GM23338 (cell line): ENCODE measurements at regions not wholly inside any gene's neighbourhood (a gene's known extent, or its start where the extent isn't known, plus 50 kb on each side); places are given as distances from the start of the nearest gene placed in this dataset.

Experiments used
- CREB1 ChIP-seq: fragments of 250-450 bp; sonication (Bioruptor Pico); IDR thresholded peaks from 2 replicates; pipeline ENCODE4 v1.5.0; 2020; ENCODE audit warnings: low read depth, mild to moderate bottlenecking, moderate library complexity
- CTCF ChIP-seq, 2 experiments: fragments of 200-600 bp in 1 of 2; sonication (generic) in 1 of 2; conservative IDR thresholded peaks; 2 replicates each; pipeline versions ENCODE4 v1.5.1 to v1.6.1; 2016 to 2017; ENCODE audit warnings: antibody characterized with exemption in 2 of 2, low read depth in 2 of 2, mild to moderate bottlenecking in 2 of 2, moderate library complexity in 1 of 2
- JUNB ChIP-seq: IDR thresholded peaks from one replicate; pipeline ENCODE4 v1.6.1; 2016; ENCODE audit warnings: antibody characterized with exemption; ENCODE audit not compliant: unreplicated experiment
- POLR2AphosphoS5 ChIP-seq: IDR thresholded peaks from 2 replicates; pipeline ENCODE4 v1.6.1; 2016; ENCODE audit warnings: antibody characterized with exemption, low read depth
- ZNF114 ChIP-seq: fragments of 250-450 bp; sonication (Bioruptor Pico); IDR thresholded peaks from 2 replicates; pipeline ENCODE4 v1.5.0; 2020; ENCODE audit warnings: mild to moderate bottlenecking, moderate library complexity

- TF ChIP-seq CTCF (conservative IDR thresholded peaks at IDR 0.05; ENCODE audit: low read depth in 2 of 2): no peak
- no peak for TF ChIP-seq POLR2AphosphoS5
- no peak for TF ChIP-seq CREB1 (CRISPR knock-in tag)
- TF ChIP-seq JUNB: no peak
- no peak for TF ChIP-seq ZNF114 (CRISPR knock-in tag)
Observed at GRCh38 chr1:29628190-29628589, 391.9 kb downstream of the PTPRU start.
